ENCODE measurements at regions not wholly inside any gene's neighbourhood (a gene's known extent, or its start where the extent isn't known, plus 50 kb on each side); places are given as distances from the start of the nearest gene placed in this dataset.

DNA sequence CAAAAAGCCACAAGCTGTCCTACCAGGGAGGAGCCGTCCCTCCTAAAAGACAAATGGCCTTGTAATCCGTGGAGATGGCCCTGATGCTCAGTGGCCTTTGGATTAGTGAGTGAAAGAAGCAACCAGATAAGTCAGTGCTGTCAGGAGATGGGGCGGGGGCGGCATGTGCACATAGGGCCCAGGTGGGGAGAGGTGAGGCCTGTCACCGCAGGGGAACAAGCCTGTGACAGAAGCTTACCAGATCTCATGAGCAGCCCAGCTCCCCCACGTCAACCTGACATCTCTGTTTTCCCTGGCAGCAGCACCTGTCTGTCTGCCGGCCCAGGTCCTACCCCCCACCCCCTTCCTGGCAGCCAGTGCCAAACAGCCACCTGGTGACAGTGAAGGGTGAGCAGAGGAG is 162.6 kb downstream of the BUD13 start:
- H3K4me3 ChIP-seq: no peak overlapping the region
- intact Hi-C loops (cut with DNase I): no loop called here
- no peak overlapping the region for H3K27ac ChIP-seq
- H3K27me3 ChIP-seq: no peaks in the 10 kb centered on the region
- no peaks in the 10 kb centered on the region for H3K36me3 ChIP-seq
- no peaks in the 10 kb centered on the region for H3K9me3 ChIP-seq
- DNase-seq: no peak
- 60 to 70% methylated on average over 7 of the region's 7 CpGs for WGBS, 2 donors
- H3K4me1 ChIP-seq: no peaks in the 10 kb centered on the region
- TF ChIP-seq, protein P1, sequence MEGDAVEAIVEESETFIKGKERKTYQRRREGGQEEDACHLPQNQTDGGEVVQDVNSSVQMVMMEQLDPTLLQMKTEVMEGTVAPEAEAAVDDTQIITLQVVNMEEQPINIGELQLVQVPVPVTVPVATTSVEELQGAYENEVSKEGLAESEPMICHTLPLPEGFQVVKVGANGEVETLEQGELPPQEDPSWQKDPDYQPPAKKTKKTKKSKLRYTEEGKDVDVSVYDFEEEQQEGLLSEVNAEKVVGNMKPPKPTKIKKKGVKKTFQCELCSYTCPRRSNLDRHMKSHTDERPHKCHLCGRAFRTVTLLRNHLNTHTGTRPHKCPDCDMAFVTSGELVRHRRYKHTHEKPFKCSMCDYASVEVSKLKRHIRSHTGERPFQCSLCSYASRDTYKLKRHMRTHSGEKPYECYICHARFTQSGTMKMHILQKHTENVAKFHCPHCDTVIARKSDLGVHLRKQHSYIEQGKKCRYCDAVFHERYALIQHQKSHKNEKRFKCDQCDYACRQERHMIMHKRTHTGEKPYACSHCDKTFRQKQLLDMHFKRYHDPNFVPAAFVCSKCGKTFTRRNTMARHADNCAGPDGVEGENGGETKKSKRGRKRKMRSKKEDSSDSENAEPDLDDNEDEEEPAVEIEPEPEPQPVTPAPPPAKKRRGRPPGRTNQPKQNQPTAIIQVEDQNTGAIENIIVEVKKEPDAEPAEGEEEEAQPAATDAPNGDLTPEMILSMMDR (IDR thresholded peaks at IDR 0.05): no peak
- no peak for TF ChIP-seq POLR2A (IDR thresholded peaks at IDR 0.05)
- TF ChIP-seq EP300 (IDR thresholded peaks at IDR 0.05): no peak
- no peak for TF ChIP-seq POLR2AphosphoS5 (IDR thresholded peaks at IDR 0.05)

DNA sequence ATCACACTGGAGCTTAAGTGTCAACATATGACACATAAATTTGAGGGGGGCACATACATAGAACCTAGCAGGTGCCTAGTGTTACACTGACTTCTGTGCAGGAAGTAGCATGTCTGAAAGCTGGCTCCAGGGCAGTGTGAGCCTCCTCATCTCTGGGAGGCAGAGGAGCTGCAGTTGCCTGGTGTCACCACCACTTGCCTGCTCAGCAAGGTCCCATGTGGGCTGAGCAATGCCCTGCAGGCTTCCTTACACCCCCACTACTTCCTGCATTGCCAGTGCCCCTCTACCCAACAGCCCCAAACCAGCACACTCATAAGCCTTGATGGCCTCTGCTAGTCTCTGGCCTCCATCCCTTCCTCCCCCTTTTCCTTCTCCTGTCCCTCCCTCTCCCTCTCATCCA is 165.8 kb downstream of the BUD13 start:
- H3K27me3 ChIP-seq: no peaks in the 10 kb centered on the region
- H3K36me3 ChIP-seq: no peaks in the 10 kb centered on the region
- H3K27ac ChIP-seq: no peak overlapping the region
- no peak for DNase-seq
- H3K9me3 ChIP-seq: no peaks in the 10 kb centered on the region
- intact Hi-C loops (cut with DNase I): no loop called here
- H3K4me1 ChIP-seq: peaks cover 0 to 3% (median 0%) of the 10 kb centered on the region in 4 donors
- no peak for TF ChIP-seq POLR2AphosphoS5 (IDR thresholded peaks at IDR 0.05)
- TF ChIP-seq, protein P1 (IDR thresholded peaks at IDR 0.05): no peak
- TF ChIP-seq POLR2A (IDR thresholded peaks at IDR 0.05): no peak
- TF ChIP-seq EP300 (IDR thresholded peaks at IDR 0.05): no peak
- no peak overlapping the region for H3K4me3 ChIP-seq

DNA sequence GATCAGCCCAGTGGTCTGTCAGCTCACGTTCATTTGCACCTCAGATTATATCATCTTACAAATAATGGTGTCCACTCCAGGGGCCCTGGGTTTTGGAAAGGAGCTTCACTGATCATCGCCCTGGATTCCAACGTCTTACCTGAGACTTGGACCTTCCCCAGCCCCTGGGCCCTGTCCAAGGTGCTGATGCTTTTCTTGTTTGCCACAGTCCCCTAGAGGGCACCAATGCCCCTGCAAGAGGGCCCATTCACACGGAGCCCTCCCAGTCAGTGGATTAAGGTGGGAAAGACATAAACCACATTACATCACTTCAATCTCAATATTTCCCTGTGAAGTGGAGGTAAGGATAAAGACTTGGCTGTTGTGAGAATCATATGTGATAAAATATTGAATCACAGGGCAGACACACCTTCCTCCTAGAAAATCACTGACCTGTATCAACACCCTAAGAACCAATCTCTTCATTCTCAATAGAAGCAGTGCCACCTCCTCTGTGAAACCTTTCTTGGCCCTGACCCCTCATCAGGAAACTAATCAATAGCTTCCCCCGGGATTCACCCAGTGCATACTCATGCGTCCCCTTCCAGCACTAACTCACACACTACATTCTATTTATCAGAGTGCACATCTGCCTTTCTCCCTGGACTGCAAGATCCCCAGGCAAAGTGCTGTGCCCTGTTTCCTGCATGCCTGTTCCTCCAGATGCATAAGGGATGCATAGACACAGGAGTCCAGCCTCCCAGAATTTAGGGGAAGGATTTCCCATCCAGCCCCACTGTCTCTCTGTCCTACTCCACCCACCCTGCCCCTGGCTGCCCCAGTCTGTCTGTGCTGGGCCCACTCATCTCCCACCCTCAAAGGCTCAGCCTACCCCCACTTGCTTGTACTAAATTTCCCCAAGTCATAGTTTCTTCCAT is 167.0 kb downstream of the BUD13 start:
- TF ChIP-seq EP300 (IDR thresholded peaks at IDR 0.05): no peak
- H3K27ac ChIP-seq: no peak overlapping the region
- H3K27me3 ChIP-seq: no peaks in the 10 kb centered on the region
- no peaks in the 10 kb centered on the region for H3K9me3 ChIP-seq
- peaks cover 0 to 9% (median 0%) of the 10 kb centered on the region in 4 donors for H3K4me1 ChIP-seq
- peak; percentile 20 for DNase-seq
- intact Hi-C loops (cut with DNase I): no loop called here
- no peak overlapping the region for H3K4me3 ChIP-seq
- 31 to 32% methylated on average over 6 of the region's 6 CpGs for WGBS, 2 donors
- no peaks in the 10 kb centered on the region for H3K36me3 ChIP-seq

DNA sequence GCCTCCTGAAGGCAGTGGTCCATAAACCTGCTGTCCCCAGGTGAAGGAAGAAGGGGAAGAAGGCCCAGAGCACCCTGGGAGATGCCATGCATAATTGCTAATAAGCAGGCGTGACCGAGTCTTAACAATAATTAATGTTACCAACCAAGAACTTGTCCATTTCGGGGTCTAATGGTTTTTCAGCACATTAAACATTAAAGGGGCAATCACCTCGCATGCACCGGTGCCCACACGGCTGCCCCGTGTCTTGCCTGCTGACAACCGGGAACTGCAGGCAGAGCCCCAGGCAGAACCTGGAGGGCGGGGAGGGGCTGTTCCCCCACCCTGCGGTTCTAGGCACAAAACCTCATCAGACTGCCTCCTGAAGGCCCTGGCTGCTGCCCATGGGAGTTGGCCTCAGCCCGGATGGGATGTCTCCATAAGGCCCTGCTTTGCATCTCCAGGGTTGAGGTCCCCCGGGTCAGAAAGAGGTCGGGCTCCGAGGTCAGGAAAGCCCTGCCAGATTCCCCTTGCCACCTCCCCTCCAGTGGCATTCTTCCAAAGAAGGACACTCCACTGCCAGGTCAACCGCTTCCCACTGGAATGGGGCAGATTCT is 169.0 kb downstream of the BUD13 start:
- no peaks in the 10 kb centered on the region for H3K9me3 ChIP-seq
- TF ChIP-seq EP300 (IDR thresholded peaks at IDR 0.05) (no peak), POLR2AphosphoS5 (IDR thresholded peaks at IDR 0.05) (no peak)
- TF ChIP-seq, protein P1 (IDR thresholded peaks at IDR 0.05): no peak
- peaks cover 0 to 9% (median 0%) of the 10 kb centered on the region in 4 donors for H3K4me1 ChIP-seq
- intact Hi-C loops (cut with DNase I): no loop called here
- no peaks in the 10 kb centered on the region for H3K27me3 ChIP-seq
- no peak overlapping the region for H3K4me3 ChIP-seq
- 81 to 83% methylated on average over 15 of the region's 15 CpGs for WGBS, 2 donors
- peak; percentile 41 for DNase-seq
- H3K36me3 ChIP-seq: no peaks in the 10 kb centered on the region
- no peak overlapping the region for H3K27ac ChIP-seq

DNA sequence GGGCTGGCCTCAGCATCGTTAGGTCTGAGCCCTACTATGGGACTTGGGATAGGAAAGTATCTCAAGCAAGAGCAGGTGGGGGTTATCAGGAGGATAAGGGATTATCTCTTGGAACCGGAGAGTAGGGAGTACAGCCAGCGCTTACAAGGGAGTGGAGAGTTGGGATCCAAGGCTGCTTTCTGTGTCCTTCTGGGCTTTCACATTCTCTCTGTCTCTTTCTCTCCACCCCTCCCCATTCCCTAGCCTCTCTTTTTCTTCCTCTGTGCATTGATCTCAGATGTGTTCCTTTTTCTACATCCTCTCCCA is 170.2 kb downstream of the BUD13 start:
- Histone ChIP-seq H3K4me1 (peaks cover 0 to 9% (median 0%) of the 10 kb centered on the region in 4 donors), H3K9me3 (no peaks in the 10 kb centered on the region), H3K27ac (no peak overlapping the region), H3K27me3 (no peaks in the 10 kb centered on the region), H3K36me3 (no peaks in the 10 kb centered on the region), H3K4me3 (no peak overlapping the region)
- WGBS, 2 donors: 74 to 77% methylated on average over 3 of the region's 3 CpGs
- no peak for DNase-seq
- intact Hi-C loops (cut with DNase I): no loop called here
- TF ChIP-seq EP300 (IDR thresholded peaks at IDR 0.05) (no peak), POLR2A (IDR thresholded peaks at IDR 0.05) (no peak), POLR2AphosphoS5 (IDR thresholded peaks at IDR 0.05) (no peak)
- TF ChIP-seq, protein P1 (IDR thresholded peaks at IDR 0.05): no peak
